Renal cortex interstitium (tissue), 11 donors: ENCODE measurements at regions not wholly inside any gene's neighbourhood (a gene's known extent, or its start where the extent isn't known, plus 50 kb on each side); places are given as distances from the start of the nearest gene placed in this dataset.

Experiments
- DNase-seq, 11 donors: peaks; one replicate each; pipeline ENCODE4 v3.0.0-alpha.2; 2013; ENCODE audit warnings: low read depth in 9 of 11, low spot score in 4 of 11; ENCODE audit errors: extremely low read depth in 1 of 11

GRCh38 chr2:34121076-34121475, 522.0 kb upstream of the FAM98A start:
- DNase-seq, result no peak

DNA sequence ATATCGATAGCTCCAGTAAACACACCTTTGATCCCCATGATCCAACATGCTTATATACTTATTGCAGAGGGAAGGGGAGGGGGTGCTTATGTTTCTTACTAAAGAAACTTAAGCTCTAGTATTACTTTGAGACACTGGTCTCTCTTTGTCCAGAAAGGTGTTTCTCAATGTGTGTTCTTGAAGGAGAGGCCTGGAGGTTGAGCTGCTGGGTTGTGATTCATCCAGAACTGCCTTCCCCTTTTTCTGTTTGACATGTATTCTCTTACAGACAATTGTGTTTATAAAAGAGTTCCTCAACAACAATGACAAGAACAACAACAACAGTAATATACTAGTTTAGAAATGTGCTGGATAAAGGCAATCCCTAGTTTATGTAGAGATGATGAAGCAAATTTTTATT, 516.0 kb upstream of the FAM98A start:
- DNase-seq, result no peak

- no peak for DNase-seq
Measured at GRCh38 chr2:34112161-34112560, 513.1 kb upstream of the FAM98A start.

GRCh38 chr2:34110392-34110791, 511.3 kb upstream of the FAM98A start:
- no peak for DNase-seq

- DNase-seq, result no peak
Measured at GRCh38 chr2:34107811-34108210, 508.7 kb upstream of the FAM98A start.

GRCh38 chr2:34105006-34105767, 506.1 kb upstream of the FAM98A start:
- no peak for DNase-seq

- no peak for DNase-seq
Measured at GRCh38 chr2:34104601-34105000, 505.5 kb upstream of the FAM98A start.

DNA sequence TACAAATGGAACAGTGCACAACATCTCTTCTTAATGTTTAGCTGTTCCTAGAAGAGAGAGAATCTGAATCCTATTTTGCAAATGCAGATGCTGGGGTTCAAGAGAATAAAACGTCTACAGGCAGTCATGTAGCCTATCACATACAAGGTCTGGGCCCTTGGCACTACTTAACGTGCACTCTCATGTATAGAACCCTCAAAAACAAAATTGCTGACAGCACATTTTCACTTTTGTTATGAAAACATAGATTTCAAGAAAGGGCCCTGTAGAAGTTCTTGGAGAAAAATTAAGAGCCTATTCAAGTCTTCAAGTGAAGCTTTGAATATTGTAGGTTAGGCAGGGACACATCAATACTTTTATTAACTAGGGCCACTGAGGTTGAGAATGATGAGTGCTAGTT, 504.3 kb upstream of the FAM98A start:
- DNase-seq, result no peak

DNA sequence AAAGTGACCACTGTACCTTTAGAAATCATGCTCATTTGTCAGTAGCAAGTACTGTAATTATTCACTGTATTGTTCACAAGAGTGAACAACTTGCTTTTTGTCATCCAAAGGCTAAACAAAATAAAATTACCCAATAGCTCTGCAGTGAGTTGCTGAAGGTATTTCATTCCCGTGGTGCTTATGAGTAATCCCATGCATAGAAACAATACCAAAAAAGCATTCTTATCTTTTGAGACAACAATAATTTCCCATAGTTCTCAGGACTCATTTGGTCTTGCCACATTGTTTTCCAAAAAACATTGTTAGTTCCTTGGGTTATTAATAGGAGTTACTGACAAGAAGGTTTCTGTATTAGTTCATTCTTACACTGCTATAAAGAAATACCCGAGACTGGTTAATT, 503.2 kb upstream of the FAM98A start:
- no peak for DNase-seq

DNA sequence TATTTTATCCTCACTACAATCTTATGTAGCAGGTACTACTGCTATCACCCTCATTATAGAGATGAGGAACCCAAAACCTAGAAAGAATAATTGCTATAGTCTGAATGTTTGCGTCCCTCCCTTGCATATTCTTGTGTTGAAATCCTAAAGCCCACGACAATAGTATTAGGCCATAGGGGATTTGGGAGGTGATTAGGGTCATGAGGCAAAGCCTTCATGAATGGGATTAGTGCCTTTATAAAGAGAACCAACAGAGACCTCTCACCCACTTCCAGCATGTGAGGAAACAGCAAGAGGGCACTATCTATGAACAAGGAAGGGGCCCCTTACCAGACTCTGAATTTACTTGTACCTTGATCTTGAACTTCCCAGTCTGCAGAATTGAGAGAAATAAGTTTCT, 500.3 kb upstream of the FAM98A start:
- DNase-seq, result no peak

DNA sequence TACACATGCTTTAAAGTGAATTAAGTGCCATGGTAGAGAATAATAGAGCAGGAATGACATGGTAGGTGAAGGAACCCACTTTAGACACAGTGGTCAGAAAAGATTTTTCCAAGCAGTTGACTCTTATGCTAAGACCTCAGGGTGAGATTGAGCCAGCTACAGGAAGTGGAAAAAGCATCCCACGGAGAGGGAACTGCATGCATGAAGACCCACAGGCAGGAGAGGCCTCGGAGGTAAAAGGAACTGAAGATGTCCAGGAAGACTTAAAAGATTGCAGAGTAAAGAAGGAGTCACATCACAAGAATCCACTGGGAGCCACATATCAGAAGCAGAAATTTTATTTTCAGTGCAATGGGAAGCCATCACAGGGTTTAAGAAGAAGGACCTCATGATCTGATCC, 499.2 kb upstream of the FAM98A start:
- DNase-seq, result no peak

- DNase-seq, result peak; percentile 40 to 73 (median 58)
Measured at GRCh38 chr2:34096562-34097171, 497.6 kb upstream of the FAM98A start.

DNA sequence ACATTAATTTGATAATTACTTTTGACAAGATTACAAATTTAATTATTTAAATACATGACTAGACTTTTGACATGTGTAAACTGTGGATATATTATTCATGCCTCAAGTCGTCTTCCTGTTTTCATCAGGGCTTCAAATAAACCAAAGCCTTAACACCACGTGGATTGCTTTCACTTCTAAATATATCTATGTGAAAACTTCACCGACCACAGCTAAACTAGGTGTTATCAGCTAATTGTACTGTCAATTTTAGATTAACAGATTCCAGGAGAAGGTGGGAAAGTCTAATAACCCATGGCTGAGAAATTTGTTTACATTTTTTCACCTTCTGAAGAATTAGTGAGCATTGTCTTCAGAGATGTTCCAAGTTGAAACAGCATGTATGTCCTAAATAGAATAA, 494.7 kb upstream of the FAM98A start:
- no peak for DNase-seq

DNA sequence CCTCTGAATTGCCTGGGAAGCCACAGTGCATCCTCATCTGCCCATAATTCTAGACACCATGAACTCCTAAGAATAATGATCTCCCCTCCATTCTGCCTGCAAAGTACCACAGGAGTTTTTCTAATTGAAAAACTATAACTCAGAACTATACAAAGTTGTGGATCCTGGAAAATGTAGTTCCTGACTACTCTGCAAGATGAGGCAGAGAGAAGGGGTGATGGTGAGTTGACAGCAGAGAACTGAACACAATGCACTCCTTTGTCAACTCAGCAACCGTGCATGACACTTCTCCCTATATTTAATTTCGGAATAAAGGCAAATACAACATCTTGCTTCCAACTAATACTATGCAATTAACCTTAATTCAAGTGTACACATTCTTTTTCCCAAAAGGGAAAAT, 471.1 kb upstream of the FAM98A start:
- DNase-seq, result no peak

- no peak for DNase-seq
Measured at GRCh38 chr2:34069604-34070003, 470.5 kb upstream of the FAM98A start.

- DNase-seq, result no peak
Measured at GRCh38 chr2:34050413-34050812, 451.3 kb upstream of the FAM98A start.

- DNase-seq, result no peak
Measured at GRCh38 chr2:34045101-34045655, 446.1 kb upstream of the FAM98A start.

- DNase-seq, result no peak
Measured at GRCh38 chr2:34037886-34038285, 438.8 kb upstream of the FAM98A start.

- DNase-seq, result no peak
Measured at GRCh38 chr2:34037157-34037556, 438.1 kb upstream of the FAM98A start.

DNA sequence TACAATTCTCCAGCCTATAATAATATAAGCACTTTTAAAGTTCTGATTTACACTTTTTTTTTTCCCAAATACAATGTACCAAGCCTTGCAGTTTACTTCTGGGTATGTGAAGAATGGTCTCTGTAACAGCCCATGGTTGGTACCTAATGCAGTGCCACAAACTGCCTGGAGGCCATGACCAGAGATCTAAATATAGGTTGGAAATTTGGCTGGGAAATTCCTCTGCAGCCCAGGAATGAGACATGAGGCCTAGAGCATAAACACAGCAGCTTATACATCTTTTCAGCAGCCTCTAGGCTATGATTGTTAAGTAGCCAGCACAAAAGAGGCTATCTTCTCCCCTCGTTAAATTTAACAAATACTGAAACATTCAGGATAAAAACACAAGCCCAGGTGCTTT, 432.0 kb upstream of the FAM98A start:
- no peak for DNase-seq

GRCh38 chr2:34030273-34030672, 431.2 kb upstream of the FAM98A start:
- no peak for DNase-seq
